Adrenal gland (tissue), 5 donors: ENCODE measurements at regions not wholly inside any gene's neighbourhood (a gene's known extent, or its start where the extent isn't known, plus 50 kb on each side); places are given as distances from the start of the nearest gene placed in this dataset.

ENCODE experiments used
- POLR2A ChIP-seq, 2 donors: fragments of 450-650 bp; IDR thresholded peaks; one replicate each; pipeline ENCODE4 v1.6.1; 2017; ENCODE audit warnings: antibody characterized with exemption in 2 of 2, mild to moderate bottlenecking in 2 of 2, moderate library complexity in 1 of 2
- TF ChIP-seq, protein P1 (sequence below), 6 experiments: fragments of 450-650 bp in 4 of 6; fragments of 200-600 bp in 2 of 6; sonication (generic) in 1 of 6; IDR thresholded peaks; 1 replicate in 5 of 6; 2 replicates in 1 of 6; pipeline versions ENCODE4 v1.5.1 to v1.8.0; 2016 to 2021; ENCODE audit warnings: antibody characterized with exemption in 6 of 6, mild to moderate bottlenecking in 2 of 6, moderate library complexity in 1 of 6
- donor health status: DM: no; HTN: no; CAD: no.

DNA sequence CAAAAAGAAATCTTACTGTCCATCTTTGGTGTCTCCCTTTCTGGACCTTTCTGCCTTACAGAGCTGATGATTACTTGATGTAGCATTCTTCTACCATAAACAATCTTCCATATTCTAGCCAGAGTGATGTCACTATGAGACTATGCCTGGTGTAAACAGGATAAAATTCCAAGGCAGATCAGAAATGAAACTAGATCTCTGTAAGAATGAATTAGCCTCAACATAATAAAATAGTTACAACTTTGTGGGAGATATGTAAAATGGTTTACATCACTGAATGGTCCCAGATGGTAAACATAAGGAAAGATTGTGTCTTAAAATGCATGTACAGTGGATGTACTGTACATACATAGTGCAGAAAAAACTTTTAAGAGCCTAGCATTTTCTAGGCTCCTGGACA, 112.3 kb upstream of the ZNF521 start:
- TF ChIP-seq, protein P1, sequence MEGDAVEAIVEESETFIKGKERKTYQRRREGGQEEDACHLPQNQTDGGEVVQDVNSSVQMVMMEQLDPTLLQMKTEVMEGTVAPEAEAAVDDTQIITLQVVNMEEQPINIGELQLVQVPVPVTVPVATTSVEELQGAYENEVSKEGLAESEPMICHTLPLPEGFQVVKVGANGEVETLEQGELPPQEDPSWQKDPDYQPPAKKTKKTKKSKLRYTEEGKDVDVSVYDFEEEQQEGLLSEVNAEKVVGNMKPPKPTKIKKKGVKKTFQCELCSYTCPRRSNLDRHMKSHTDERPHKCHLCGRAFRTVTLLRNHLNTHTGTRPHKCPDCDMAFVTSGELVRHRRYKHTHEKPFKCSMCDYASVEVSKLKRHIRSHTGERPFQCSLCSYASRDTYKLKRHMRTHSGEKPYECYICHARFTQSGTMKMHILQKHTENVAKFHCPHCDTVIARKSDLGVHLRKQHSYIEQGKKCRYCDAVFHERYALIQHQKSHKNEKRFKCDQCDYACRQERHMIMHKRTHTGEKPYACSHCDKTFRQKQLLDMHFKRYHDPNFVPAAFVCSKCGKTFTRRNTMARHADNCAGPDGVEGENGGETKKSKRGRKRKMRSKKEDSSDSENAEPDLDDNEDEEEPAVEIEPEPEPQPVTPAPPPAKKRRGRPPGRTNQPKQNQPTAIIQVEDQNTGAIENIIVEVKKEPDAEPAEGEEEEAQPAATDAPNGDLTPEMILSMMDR (IDR thresholded peaks at IDR 0.05), result no peak
- TF ChIP-seq POLR2A (IDR thresholded peaks at IDR 0.05), result no peak
